Stimulated activated CD4-positive, alpha-beta T cell treated with anti-CD3 and anti-CD28 coated beads, Interleukin-12 subunit alpha, Interleukin-12 subunit beta, amount 100 ng/mL, for 48 hours (primary cell): ENCODE measurements at regions not wholly inside any gene's neighbourhood (a gene's known extent, or its start where the extent isn't known, plus 50 kb on each side); places are given as distances from the start of the nearest gene placed in this dataset.

Source experiments
- DNase-seq, 3 donors: peaks; one replicate each; pipeline ENCODE4 v3.0.0-alpha.2; 2020; ENCODE audit warnings: low read depth in 2 of 3, low spot score in 1 of 3

GRCh38 chr1:65670518-65670917, 122.2 kb upstream of the PDE4B start:
- no peak for DNase-seq

GRCh38 chr1:65674522-65674921, 118.2 kb upstream of the PDE4B start:
- no peak for DNase-seq

GRCh38 chr1:65679773-65680172, 112.9 kb upstream of the PDE4B start:
- no peak for DNase-seq

- no peak for DNase-seq
Measured at GRCh38 chr1:65681096-65681495, 111.6 kb upstream of the PDE4B start.

- DNase-seq, result peak; percentile 54 to 84 (median 68)
Measured at GRCh38 chr1:65687428-65688214, 105.1 kb upstream of the PDE4B start.

- DNase-seq, result no peak
Measured at GRCh38 chr1:65688215-65688566, 104.5 kb upstream of the PDE4B start.

- no peak for DNase-seq
Measured at GRCh38 chr1:65688848-65689247, 103.8 kb upstream of the PDE4B start.

- no peak for DNase-seq
Measured at GRCh38 chr1:65691152-65691900, 101.4 kb upstream of the PDE4B start.

- DNase-seq, result no peak
Measured at GRCh38 chr1:65691972-65692371, 100.7 kb upstream of the PDE4B start.

- DNase-seq, result no peak
Measured at GRCh38 chr1:65694126-65694525, 98.6 kb upstream of the PDE4B start.

- no peak for DNase-seq
Measured at GRCh38 chr1:65694933-65695332, 97.8 kb upstream of the PDE4B start.

- DNase-seq, result no peak
Measured at GRCh38 chr1:65698590-65698989, 94.1 kb upstream of the PDE4B start.

GRCh38 chr1:65703853-65704252, 88.8 kb upstream of the PDE4B start:
- DNase-seq, result no peak

GRCh38 chr1:65704318-65704717, 88.4 kb upstream of the PDE4B start:
- DNase-seq, result no peak

GRCh38 chr1:65717815-65718454, 74.8 kb upstream of the PDE4B start:
- no peak for DNase-seq

GRCh38 chr1:65719391-65719790, 73.3 kb upstream of the PDE4B start:
- DNase-seq, result no peak

GRCh38 chr1:65722461-65722860, 70.2 kb upstream of the PDE4B start:
- no peak for DNase-seq

GRCh38 chr1:65724151-65724550, 68.5 kb upstream of the PDE4B start:
- no peak for DNase-seq

- no peak for DNase-seq
Measured at GRCh38 chr1:65725064-65725463, 67.6 kb upstream of the PDE4B start.

- DNase-seq, result no peak
Measured at GRCh38 chr1:65728504-65728903, 64.2 kb upstream of the PDE4B start.

GRCh38 chr1:65729259-65729658, 63.4 kb upstream of the PDE4B start:
- no peak for DNase-seq

GRCh38 chr1:65734979-65735378, 57.7 kb upstream of the PDE4B start:
- no peak for DNase-seq
